Activated CD8-positive, alpha-beta T cell treated with anti-CD3 and anti-CD28 coated beads for 36 hours (primary cell): ENCODE measurements at regions not wholly inside any gene's neighbourhood (a gene's known extent, or its start where the extent isn't known, plus 50 kb on each side); places are given as distances from the start of the nearest gene placed in this dataset.

ENCODE experiments used
- ATAC-seq: fragments of 200-7000 bp; cut with Tn5 transposase; one replicate; pipeline ENCODE4 v1.10.0; 2021; ENCODE audit warnings: mild to moderate bottlenecking, moderate library complexity
- CTCF ChIA-PET: fragments of 350-600 bp; sonication (Branson Sonifier 250); formaldehyde crosslinking; loops from one replicate; lab custom pipeline; 2021; ENCODE audit warnings: antibody characterized with exemption; lab: Charles Lee
- POLR2A ChIA-PET: fragments of 350-600 bp; sonication (Branson Sonifier 250); formaldehyde crosslinking; loops from one replicate; lab custom pipeline; 2021; ENCODE audit warnings: antibody characterized with exemption; lab: Charles Lee
- DNase-seq: peaks from one replicate; pipeline ENCODE4 v3.0.0-alpha.2; 2020
- H3K27ac Mint-ChIP-seq: one replicate; pipeline ENCODE4 v1.8.0; 2021; ENCODE audit warnings: mild to moderate bottlenecking, mixed read lengths
- H3K27me3 Mint-ChIP-seq: one replicate; pipeline ENCODE4 v1.8.0; 2021; ENCODE audit warnings: mixed read lengths
- H3K36me3 Mint-ChIP-seq: one replicate; pipeline ENCODE4 v1.8.0; 2021; ENCODE audit warnings: low read depth, mixed read lengths
- H3K4me1 Mint-ChIP-seq: one replicate; pipeline ENCODE4 v1.8.0; 2021; ENCODE audit warnings: low read depth, mixed read lengths
- H3K4me3 Mint-ChIP-seq: one replicate; pipeline ENCODE4 v1.8.0; 2021; ENCODE audit warnings: mild to moderate bottlenecking, moderate library complexity, mixed read lengths
- H3K9me3 Mint-ChIP-seq: one replicate; pipeline ENCODE4 v1.8.0; 2021; ENCODE audit warnings: mixed read lengths
- intact Hi-C: fragments of 100-400 bp; cut with micrococcal nuclease; formaldehyde crosslinking; loops from one replicate; pipeline ENCODE4 v1.10.0; 2022
- TF ChIP-seq, protein P1 (sequence below): fragments of 200-600 bp; IDR thresholded peaks from one replicate; pipeline ENCODE4 v1.8.0; 2022; ENCODE audit warnings: antibody characterized with exemption, mild to moderate bottlenecking

- no peak for ATAC-seq
- H3K36me3 Mint-ChIP-seq, result peaks cover 1% of the 10 kb centered on the region
- CTCF ChIA-PET, result no interaction called here
- TF ChIP-seq, protein P1, sequence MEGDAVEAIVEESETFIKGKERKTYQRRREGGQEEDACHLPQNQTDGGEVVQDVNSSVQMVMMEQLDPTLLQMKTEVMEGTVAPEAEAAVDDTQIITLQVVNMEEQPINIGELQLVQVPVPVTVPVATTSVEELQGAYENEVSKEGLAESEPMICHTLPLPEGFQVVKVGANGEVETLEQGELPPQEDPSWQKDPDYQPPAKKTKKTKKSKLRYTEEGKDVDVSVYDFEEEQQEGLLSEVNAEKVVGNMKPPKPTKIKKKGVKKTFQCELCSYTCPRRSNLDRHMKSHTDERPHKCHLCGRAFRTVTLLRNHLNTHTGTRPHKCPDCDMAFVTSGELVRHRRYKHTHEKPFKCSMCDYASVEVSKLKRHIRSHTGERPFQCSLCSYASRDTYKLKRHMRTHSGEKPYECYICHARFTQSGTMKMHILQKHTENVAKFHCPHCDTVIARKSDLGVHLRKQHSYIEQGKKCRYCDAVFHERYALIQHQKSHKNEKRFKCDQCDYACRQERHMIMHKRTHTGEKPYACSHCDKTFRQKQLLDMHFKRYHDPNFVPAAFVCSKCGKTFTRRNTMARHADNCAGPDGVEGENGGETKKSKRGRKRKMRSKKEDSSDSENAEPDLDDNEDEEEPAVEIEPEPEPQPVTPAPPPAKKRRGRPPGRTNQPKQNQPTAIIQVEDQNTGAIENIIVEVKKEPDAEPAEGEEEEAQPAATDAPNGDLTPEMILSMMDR, result no peak
- H3K9me3 Mint-ChIP-seq, result peaks cover 6% of the 10 kb centered on the region
- intact Hi-C loops, result no loop called here
- no peaks in the 10 kb centered on the region for H3K27me3 Mint-ChIP-seq
- no peak overlapping the region for H3K27ac Mint-ChIP-seq
- DNase-seq, result no peak
- POLR2A ChIA-PET, result no interaction called here
- H3K4me1 Mint-ChIP-seq, result peaks cover 22% of the 10 kb centered on the region
- no peak overlapping the region for H3K4me3 Mint-ChIP-seq
These were observed 52.7 kb upstream of the PELI1 start for GRCh38 chr2:64196963-64197362.

DNA sequence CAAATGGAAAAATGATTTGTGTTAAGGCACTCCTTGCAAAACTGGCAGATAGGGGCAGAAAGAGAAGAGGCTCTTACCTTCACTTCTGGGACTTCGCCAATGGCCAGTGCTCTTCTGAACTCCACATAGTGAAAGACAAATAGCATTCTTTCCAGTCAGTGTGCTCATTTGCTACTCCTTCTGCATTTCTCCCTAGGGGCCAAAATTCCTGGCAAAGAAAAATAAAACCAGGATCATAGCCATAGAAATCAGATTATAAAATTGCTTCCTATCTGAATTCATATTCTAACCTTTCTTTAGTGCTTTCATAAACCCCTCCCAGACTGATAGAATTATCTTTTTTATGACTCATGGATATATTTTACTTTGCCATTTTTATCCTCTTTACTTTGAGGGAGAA is 56.9 kb upstream of the PELI1 start:
- H3K4me3 Mint-ChIP-seq, result no peak overlapping the region
- H3K9me3 Mint-ChIP-seq, result peaks cover 8% of the 10 kb centered on the region
- no peak overlapping the region for H3K27ac Mint-ChIP-seq
- H3K27me3 Mint-ChIP-seq, result no peaks in the 10 kb centered on the region
- DNase-seq (no peak), ATAC-seq (no peak)
- POLR2A ChIA-PET, result no interaction called here
- intact Hi-C loops, result loop anchor here (5.0 kb wide), 1 partner anchor 89 kb away; no protein-coding TSS in a partner anchor
- CTCF ChIA-PET, result no interaction called here
- peaks cover 5% of the 10 kb centered on the region for H3K36me3 Mint-ChIP-seq
- H3K4me1 Mint-ChIP-seq, result peaks cover 50% of the 10 kb centered on the region
- TF ChIP-seq, protein P1, result no peak

DNA sequence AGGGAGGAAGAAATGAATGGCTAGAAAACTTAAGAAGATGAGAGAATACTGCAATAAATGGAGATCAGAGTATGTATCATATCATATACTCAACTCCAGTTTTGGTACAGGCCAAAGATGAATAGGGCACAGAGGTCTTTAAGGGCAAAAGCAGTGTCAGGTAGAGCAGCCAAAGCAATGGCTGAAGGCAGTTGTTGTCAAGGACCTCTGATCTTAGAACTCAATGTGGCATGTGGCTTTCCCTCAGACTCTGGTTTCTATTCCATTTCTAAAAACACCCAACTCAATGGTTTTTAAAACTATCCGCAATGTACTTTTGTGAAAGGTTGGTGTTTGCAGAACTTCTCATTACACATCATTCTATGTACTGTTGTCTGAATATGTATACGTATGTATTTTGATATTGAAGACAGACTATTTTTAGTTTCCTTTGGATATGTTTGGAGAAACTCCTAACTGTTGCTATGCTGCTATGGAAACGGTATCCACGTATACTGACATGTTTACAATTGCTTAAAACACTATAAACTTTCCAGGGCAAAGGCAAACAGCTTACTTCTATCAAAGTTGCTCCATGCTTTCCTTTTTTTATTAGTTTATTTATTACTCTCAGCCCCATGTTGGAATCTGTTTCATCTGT is 58.1 kb upstream of the PELI1 start:
- ATAC-seq (no peak), DNase-seq (no peak)
- peaks cover 8% of the 10 kb centered on the region for H3K9me3 Mint-ChIP-seq
- CTCF ChIA-PET, result interaction anchor here (0.9 to 1.2 kb wide), 3 partner anchors 15 to 129 kb away, joined by 3 read pairs; no protein-coding TSS in a partner anchor
- TF ChIP-seq, protein P1, result no peak
- intact Hi-C loops, result loop anchor here (5.0 kb wide), 1 partner anchor 90 kb away; no protein-coding TSS in a partner anchor
- POLR2A ChIA-PET, result interaction anchor here (2.9 kb wide), 1 partner anchor 125 kb away, joined by 8 read pairs; no protein-coding TSS in a partner anchor
- H3K36me3 Mint-ChIP-seq, result peaks cover 5% of the 10 kb centered on the region
- H3K27me3 Mint-ChIP-seq, result no peaks in the 10 kb centered on the region
- peaks cover 61% of the 10 kb centered on the region for H3K4me1 Mint-ChIP-seq
- H3K27ac Mint-ChIP-seq, result peak overlapping the region; percentile 92
- no peak overlapping the region for H3K4me3 Mint-ChIP-seq

DNA sequence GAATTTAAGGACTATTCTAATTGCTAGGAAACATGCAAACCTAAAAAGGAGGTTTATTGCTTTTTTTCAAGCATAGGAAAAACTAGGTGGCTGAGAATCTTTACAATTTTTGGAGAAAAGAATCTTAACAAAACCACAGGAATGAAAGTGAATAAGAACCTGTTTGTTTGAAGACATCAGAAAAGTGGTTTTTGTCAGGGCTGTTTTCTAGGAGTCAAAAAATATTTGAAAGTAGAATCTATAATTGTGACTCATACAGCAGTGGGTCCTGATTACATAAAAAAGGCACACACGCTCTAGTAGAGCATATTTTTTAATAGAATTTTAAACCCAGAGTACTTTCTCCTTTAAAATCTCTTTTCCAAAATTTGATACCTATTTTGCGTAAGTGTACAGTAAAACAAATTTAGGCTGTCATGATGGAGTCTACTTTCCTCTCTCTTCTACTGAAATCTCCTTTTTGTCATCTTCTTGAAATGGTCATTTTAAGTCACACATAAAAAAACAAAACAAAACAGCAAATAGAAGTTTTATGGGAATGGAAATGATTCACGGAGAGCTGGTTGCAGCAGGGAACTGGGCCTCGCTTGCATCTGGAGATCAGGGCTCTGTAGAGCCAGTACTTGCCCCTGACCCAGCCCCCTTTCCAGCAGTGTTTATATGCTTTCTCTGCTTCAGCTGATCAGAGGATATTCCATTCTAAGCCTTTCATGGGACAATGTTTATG is 59.1 kb upstream of the PELI1 start:
- no peak for DNase-seq
- no peaks in the 10 kb centered on the region for H3K27me3 Mint-ChIP-seq
- intact Hi-C loops, result loop anchor here (5.0 kb wide), 1 partner anchor 91 kb away; no protein-coding TSS in a partner anchor
- peaks cover 5% of the 10 kb centered on the region for H3K36me3 Mint-ChIP-seq
- H3K4me1 Mint-ChIP-seq, result peaks cover 65% of the 10 kb centered on the region
- H3K27ac Mint-ChIP-seq, result peak overlapping the region; percentile 92
- H3K9me3 Mint-ChIP-seq, result peaks cover 8% of the 10 kb centered on the region
- POLR2A ChIA-PET, result interaction anchor here (1.0 to 3.8 kb wide), 8 partner anchors 9 to 167 kb away, joined by 3 to 16 read pairs (median 6); no protein-coding TSS in a partner anchor
- no peak for ATAC-seq
- CTCF ChIA-PET, result interaction anchor here (0.9 to 2.1 kb wide), 5 partner anchors 9 to 128 kb away, joined by 3 to 8 read pairs (median 3); no protein-coding TSS in a partner anchor
- peak overlapping the region; percentile 64 for H3K4me3 Mint-ChIP-seq
- TF ChIP-seq, protein P1, result no peak
